Calu3 (cell line): ENCODE measurements at regions not wholly inside any gene's neighbourhood (a gene's known extent, or its start where the extent isn't known, plus 50 kb on each side); places are given as distances from the start of the nearest gene placed in this dataset.

ENCODE experiments used
- BruUV-seq: library from RNA; stranded (reverse); fragments of 400-500 nt; replicated peaks from 2 replicates; lab custom pipeline; 2021; lab: Mats Ljungman, UMichigan
- CTCF ChIA-PET: fragments of 300-600 bp; sonication (Branson Sonifier 250); formaldehyde crosslinking; loops from one replicate; lab custom pipeline; 2022; ENCODE audit warnings: antibody characterized with exemption; lab: Charles Lee
- DNase-seq: peaks from one replicate; pipeline ENCODE4 v3.0.0; 2022
- H3K27ac Mint-ChIP-seq: one replicate; pipeline ENCODE4 v1.8.0; 2022; ENCODE audit warnings: mixed read lengths; ENCODE audit not compliant: unreplicated experiment
- H3K27me3 Mint-ChIP-seq: one replicate; pipeline ENCODE4 v1.8.0; 2022; ENCODE audit warnings: mixed read lengths; ENCODE audit not compliant: unreplicated experiment
- H3K36me3 Mint-ChIP-seq: one replicate; pipeline ENCODE4 v1.8.0; 2022; ENCODE audit warnings: mild to moderate bottlenecking, moderate library complexity, mixed read lengths; ENCODE audit not compliant: insufficient read depth, unreplicated experiment
- H3K4me1 Mint-ChIP-seq: one replicate; pipeline ENCODE4 v1.8.0; 2022; ENCODE audit warnings: mild to moderate bottlenecking, low read depth, mixed read lengths; ENCODE audit not compliant: unreplicated experiment
- H3K4me3 Mint-ChIP-seq: one replicate; pipeline ENCODE4 v1.8.0; 2022; ENCODE audit warnings: mild to moderate bottlenecking, low read depth, moderate library complexity, mixed read lengths; ENCODE audit not compliant: unreplicated experiment
- H3K9me3 Mint-ChIP-seq: one replicate; pipeline ENCODE4 v1.8.0; 2022; ENCODE audit warnings: low read depth, mixed read lengths; ENCODE audit not compliant: unreplicated experiment
- CTCF ChIP-seq: fragments of 200-600 bp; IDR thresholded peaks from one replicate; pipeline ENCODE4 v1.8.0; 2022; ENCODE audit warnings: antibody characterized with exemption; ENCODE audit not compliant: unreplicated experiment
- intact Hi-C: fragments of 100-400 bp; cut with micrococcal nuclease; formaldehyde crosslinking; loops from one replicate; pipeline ENCODE4 v1.10.0; 2022; ENCODE audit not compliant: unreplicated experiment

GRCh38 chr17:62160816-62161215 is 95.7 kb upstream of the MED13 start:
- BruUV-seq: no TSS peak
- Mint-ChIP-seq H3K36me3 (no peaks in the 10 kb centered on the region), H3K27ac (no peak overlapping the region), H3K27me3 (no peaks in the 10 kb centered on the region), H3K4me3 (no peak overlapping the region), H3K9me3 (no peaks in the 10 kb centered on the region), H3K4me1 (peaks cover 18% of the 10 kb centered on the region)
- TF ChIP-seq CTCF: no peak
- no peak for DNase-seq
- intact Hi-C loops: no loop called here
- CTCF ChIA-PET: no interaction called here

GRCh38 chr17:62159994-62160393 is 94.9 kb upstream of the MED13 start:
- H3K4me3 Mint-ChIP-seq: no peak overlapping the region
- BruUV-seq: no TSS peak
- intact Hi-C loops: no loop called here
- no peak overlapping the region for H3K27ac Mint-ChIP-seq
- H3K9me3 Mint-ChIP-seq: no peaks in the 10 kb centered on the region
- H3K36me3 Mint-ChIP-seq: no peaks in the 10 kb centered on the region
- no peaks in the 10 kb centered on the region for H3K27me3 Mint-ChIP-seq
- peaks cover 12% of the 10 kb centered on the region for H3K4me1 Mint-ChIP-seq
- TF ChIP-seq CTCF: no peak
- CTCF ChIA-PET: no interaction called here
- no peak for DNase-seq

GRCh38 chr17:62156949-62157348 is 91.9 kb upstream of the MED13 start:
- no peak overlapping the region for H3K4me3 Mint-ChIP-seq
- no peak for TF ChIP-seq CTCF
- H3K27ac Mint-ChIP-seq: no peak overlapping the region
- no peaks in the 10 kb centered on the region for H3K9me3 Mint-ChIP-seq
- BruUV-seq: no TSS peak
- no peaks in the 10 kb centered on the region for H3K27me3 Mint-ChIP-seq
- CTCF ChIA-PET: interaction anchor here (0.7 kb wide), 1 partner anchor 33 kb away, joined by 3 read pairs; no protein-coding TSS in a partner anchor
- H3K36me3 Mint-ChIP-seq: no peaks in the 10 kb centered on the region
- no peaks in the 10 kb centered on the region for H3K4me1 Mint-ChIP-seq
- DNase-seq: no peak
- intact Hi-C loops: no loop called here

GRCh38 chr17:62154909-62155308 is 89.8 kb upstream of the MED13 start:
- Mint-ChIP-seq H3K4me1 (no peaks in the 10 kb centered on the region), H3K27ac (no peak overlapping the region), H3K36me3 (no peaks in the 10 kb centered on the region), H3K9me3 (no peaks in the 10 kb centered on the region), H3K27me3 (no peaks in the 10 kb centered on the region), H3K4me3 (no peak overlapping the region)
- TF ChIP-seq CTCF: no peak
- CTCF ChIA-PET: no interaction called here
- no peak for DNase-seq
- intact Hi-C loops: no loop called here
- no TSS peak for BruUV-seq

- CTCF ChIA-PET: no interaction called here
- BruUV-seq: no TSS peak
Observed at GRCh38 chr17:62150471-62150870, 85.4 kb upstream of the MED13 start.

More at GRCh38 chr17:62150471-62150870, 85.4 kb upstream of the MED13 start:
- no peaks in the 10 kb centered on the region for H3K4me1 Mint-ChIP-seq
- no peaks in the 10 kb centered on the region for H3K9me3 Mint-ChIP-seq
- H3K4me3 Mint-ChIP-seq: no peak overlapping the region
- H3K27ac Mint-ChIP-seq: no peak overlapping the region
- no peaks in the 10 kb centered on the region for H3K36me3 Mint-ChIP-seq
- TF ChIP-seq CTCF: no peak
- no peaks in the 10 kb centered on the region for H3K27me3 Mint-ChIP-seq
- intact Hi-C loops: no loop called here
- no peak for DNase-seq
